ENCODE measurements at regions not wholly inside any gene's neighbourhood (a gene's known extent, or its start where the extent isn't known, plus 50 kb on each side); places are given as distances from the start of the nearest gene placed in this dataset.

DNA sequence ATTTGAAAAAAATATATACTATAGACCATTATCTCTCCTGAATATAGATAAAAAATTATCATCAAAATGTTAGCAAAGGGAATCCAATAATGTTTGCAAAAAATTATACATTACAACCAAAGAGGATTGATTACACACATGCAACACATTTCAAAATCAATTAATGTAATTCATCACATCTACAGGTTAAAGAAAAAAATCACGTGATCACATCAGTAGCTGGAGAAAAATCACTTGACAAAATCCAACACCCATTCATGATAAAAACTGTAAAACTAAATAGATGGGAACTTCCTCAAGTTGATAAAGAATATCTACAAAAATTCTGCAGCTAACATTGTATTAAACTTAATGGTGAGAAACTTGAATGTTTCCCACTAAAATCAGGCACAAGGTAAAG is 1047.5 kb upstream of the CNTNAP5 start:
- ChIA-PET POLR2A (no interaction called here), CTCF (no interaction called here)

GRCh38 chr2:122980671-122981070 is 1044.4 kb upstream of the CNTNAP5 start:
- CTCF ChIA-PET, result interaction anchor here (0.7 kb wide), 1 partner anchor 185 kb away, joined by 3 read pairs; no protein-coding TSS in a partner anchor
- POLR2A ChIA-PET, result no interaction called here

DNA sequence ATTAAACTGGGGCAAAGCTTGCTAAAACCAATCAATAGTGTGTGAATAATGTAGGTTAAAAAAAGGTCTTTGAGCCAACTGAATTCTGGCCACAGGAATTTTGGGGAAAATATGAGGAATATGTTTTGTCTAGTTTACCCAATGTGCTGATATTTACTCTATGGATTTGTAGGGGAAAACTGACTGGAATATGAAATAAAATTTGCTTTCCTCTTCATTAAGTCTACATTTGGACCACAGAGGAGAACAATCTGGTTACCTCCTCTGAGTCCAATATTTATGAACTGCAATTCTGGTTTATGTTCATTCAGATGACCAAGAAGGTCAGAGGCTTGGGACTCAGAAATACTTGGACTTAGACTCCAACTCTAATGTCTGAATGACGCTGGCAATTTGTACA is 1042.2 kb upstream of the CNTNAP5 start:
- ChIA-PET POLR2A (no interaction called here), CTCF (no interaction called here)

DNA sequence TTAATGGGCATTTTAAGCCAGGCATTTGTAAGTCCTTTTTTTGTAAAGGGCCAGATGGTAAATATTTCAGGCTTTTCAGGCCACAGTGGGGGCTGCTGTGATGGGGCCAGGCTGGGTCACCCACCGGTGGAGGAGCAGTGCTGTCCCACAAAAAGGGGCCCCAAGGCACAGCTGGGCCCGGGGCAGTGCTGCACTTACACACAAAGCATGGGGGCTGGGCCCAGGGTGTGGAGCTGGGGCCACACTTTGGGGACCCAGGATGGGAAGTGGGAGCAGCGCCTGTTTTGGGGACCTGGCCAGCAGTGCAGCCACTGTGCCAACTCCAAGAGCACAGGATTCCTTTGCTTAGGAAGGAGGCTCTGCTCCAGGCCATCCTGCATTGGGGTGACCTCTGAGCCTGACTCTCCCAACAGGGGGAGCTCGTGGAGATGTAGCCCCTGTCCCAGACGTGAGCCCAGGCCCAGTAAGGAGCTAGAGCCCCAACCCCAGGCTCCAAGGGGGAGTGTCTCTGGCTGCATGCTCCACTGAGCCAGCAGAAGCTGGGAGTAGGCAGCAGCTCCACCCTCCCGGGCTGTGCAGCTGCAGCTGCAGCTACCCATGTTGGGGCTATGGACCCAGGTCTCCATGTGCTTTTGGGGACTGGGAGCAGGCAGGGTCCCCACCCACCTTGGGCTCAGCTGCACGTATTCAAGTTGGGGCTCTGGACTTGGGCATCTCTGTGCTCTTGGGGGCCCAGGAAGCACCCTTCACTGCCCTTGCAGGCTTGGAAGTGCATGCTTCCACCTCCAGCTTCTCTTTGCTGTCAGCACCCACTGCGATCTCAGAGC is 1036.5 kb upstream of the CNTNAP5 start:
- ChIA-PET POLR2A (no interaction called here), CTCF (no interaction called here)

DNA sequence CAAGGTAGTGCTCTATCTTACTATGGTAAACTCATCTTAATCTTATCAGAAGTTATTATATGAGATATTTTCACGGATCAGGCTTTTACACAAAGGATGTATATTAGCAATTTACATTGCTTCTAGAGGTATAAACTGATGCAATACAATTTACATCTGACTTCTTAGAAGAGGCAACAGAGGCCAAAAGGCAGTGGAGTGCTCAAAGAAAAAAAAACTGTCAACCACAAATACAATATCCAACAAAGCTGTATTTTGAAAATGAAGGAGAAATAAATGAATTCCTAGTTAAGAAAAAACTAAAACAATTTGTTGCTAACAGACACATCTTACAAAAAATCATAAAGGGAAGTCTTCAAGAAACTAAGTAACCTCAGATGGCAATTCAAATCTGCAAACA is 1031.5 kb upstream of the CNTNAP5 start:
- ChIA-PET POLR2A (no interaction called here), CTCF (no interaction called here)

GRCh38 chr2:122999258-122999657 is 1025.8 kb upstream of the CNTNAP5 start:
- POLR2A ChIA-PET, result no interaction called here
- CTCF ChIA-PET, result no interaction called here

DNA sequence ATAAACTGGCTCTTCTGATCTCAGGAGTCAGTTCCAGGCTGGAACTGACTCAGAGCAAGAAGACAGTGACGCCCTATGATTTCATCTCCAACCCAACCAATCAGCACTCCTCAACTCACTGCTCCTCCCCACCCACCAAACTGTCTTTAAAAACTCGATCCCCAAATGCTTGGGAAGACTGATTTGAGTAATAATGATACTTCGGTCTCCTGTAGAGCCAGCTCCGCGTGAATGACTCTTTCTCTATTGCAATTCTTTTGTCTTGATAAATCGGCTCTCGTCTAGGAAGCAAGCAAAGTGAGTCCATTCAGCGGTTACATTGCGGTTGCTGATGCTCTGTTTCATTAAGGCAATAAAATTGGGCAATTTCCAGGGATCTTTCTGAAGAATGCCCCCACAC is 1025.3 kb upstream of the CNTNAP5 start:
- ChIA-PET CTCF (no interaction called here), POLR2A (no interaction called here)

DNA sequence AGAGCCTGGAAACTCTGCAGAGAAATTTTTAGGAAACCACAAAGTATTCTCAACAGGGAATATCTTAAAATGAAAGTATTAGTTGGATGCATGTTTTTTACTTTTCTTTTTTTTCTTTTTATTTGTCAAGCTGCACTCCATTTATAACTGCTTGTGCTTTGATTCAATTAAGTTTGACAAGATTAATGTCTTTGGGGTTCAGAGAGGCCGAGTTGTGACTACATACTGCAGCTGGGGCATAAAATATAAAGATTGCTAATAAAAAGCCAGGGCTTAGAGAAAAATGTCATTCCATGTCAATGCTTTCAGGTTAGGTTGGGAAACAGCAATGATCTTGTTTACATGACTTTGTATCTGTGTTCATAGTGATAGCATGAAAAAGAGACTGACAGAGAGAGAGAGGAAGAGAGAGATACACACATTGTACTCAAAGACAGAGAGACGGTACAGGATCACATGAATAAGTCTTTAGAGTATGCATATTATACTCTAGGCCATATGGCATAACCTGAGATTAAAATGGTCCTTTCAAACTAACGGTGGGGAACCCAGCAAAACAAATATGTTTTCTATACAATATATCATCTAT is 1022.3 kb upstream of the CNTNAP5 start:
- POLR2A ChIA-PET, result no interaction called here

GRCh38 chr2:123015186-123015585 is 1009.9 kb upstream of the CNTNAP5 start:
- ChIA-PET CTCF (no interaction called here), POLR2A (no interaction called here)

More for the DNA sequence above, 1022.3 kb upstream of the CNTNAP5 start:
- CTCF ChIA-PET, result no interaction called here

GRCh38 chr2:123035541-123035940 is 989.5 kb upstream of the CNTNAP5 start:
- POLR2A ChIA-PET, result no interaction called here
- CTCF ChIA-PET, result no interaction called here

DNA sequence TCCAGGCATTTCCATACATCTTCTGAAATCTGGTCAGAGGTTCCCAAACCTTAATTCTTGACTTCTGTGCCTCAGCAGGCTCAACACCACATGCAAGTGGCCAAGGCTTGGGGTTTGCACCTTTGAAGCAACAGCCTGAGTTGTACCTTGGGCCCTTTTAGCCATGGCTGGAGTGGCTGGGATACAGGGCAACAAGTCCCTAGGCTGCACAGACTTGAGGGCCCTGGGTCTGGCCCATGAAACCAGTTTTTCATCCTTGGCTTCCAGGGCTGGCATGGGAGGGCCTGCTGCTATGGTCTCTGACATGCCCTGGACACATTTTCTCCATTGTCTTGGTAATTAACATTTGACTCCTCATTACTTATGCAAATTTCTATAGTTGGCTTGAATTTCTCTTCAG is 988.8 kb upstream of the CNTNAP5 start:
- ChIA-PET POLR2A (no interaction called here), CTCF (no interaction called here)

DNA sequence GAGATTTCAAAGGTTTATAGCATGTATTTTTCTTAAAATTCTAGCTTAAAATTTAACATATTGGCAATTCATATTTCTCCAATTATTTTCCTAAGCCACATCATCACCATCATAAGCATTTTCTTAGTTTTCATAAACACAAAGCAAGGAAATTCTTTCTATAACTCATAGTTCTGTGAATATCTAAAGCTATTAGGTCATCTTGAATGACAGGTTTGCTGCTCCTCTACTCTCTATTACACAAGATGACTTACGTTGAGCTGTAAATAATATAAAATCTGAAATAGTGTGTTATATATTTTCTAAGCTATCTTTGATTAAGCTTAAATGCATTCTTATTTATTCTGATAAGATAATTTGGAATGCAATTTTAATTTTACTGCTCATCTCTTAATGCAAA is 984.6 kb upstream of the CNTNAP5 start:
- POLR2A ChIA-PET, result no interaction called here

DNA sequence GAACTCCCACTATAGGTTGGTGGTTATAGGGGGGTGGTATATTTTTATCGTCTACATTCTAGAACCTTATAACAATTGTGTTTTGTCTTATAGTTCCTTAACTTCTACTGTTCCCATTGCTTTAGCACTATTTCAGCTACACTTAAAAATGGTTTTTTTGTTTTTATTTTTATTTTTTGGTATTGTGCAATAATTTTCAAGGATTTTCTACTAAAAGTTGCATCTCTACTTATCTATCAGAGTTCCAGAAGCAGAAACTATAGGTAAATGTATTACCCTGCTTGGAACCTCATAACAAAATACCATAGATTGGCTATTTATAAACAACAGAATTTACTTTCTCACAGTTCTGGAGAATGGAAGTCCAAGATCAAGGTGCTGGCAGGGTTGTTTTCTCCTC is 981.6 kb upstream of the CNTNAP5 start:
- ChIA-PET POLR2A (no interaction called here), CTCF (no interaction called here)

More for the DNA sequence above, 984.6 kb upstream of the CNTNAP5 start:
- CTCF ChIA-PET, result no interaction called here

GRCh38 chr2:123045713-123046112 is 979.4 kb upstream of the CNTNAP5 start:
- ChIA-PET CTCF (no interaction called here), POLR2A (no interaction called here)

DNA sequence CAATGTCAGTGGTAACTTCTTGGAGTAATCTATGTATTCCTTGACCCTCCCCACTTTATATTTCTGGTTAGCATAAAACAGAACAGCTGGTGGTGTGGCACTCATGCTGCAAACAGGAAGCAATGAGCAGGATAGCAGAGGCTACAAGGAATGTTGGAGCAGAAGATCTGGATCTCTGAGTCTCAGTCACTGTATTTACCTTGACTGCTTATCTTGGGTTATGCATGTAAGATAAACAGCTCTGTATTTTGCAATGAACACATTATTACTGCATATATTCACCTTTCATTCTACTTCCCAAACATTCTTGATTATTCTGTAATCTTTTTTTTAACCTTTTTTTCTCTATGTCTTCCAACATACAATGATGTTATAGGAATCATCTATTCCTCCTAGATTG is 977.9 kb upstream of the CNTNAP5 start:
- CTCF ChIA-PET, result no interaction called here
- POLR2A ChIA-PET, result no interaction called here

- POLR2A ChIA-PET, result no interaction called here
- CTCF ChIA-PET, result no interaction called here
Measured at GRCh38 chr2:123051136-123051535, 974.0 kb upstream of the CNTNAP5 start.

GRCh38 chr2:123061534-123061933 is 963.6 kb upstream of the CNTNAP5 start:
- POLR2A ChIA-PET, result no interaction called here
- CTCF ChIA-PET, result no interaction called here

DNA sequence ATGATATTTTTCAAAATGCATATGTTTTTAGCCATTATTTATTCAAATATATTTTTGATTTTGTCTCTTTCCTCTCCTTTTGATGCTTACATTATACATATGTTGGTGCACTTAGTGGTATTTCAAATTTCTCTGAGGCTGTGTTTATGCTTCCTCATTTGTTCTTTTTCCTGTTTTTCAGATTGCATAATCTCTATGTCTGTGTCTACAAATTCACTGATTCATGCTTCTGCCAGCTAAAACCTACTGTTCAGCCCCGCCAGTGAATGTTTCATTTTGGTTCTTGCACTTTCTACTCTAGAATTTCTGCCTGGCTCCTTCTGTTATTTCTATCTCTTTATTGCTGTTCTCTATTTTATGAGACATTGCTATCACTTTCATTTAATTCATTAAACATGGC is 951.7 kb upstream of the CNTNAP5 start:
- CTCF ChIA-PET, result no interaction called here
- POLR2A ChIA-PET, result no interaction called here

GRCh38 chr2:123073956-123074355 is 951.1 kb upstream of the CNTNAP5 start:
- ChIA-PET POLR2A (no interaction called here), CTCF (no interaction called here)

DNA sequence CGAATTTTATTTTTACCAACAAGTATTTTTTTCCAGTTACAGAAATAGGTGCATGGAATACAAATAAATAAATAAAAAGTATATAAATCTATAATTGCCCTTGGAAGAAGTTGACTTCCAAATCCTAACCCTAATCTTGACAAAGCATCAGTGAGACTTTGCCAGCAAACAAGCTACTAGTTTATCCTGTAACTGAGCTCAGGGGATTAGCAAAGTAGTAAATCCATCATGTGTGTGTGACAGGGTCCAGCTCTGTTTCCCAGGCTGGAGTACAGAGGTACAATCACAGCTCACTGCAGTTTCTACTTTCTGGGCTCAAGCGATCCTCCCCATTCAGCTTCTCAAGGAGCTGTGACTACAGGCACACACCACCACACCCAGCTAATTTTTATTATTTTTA is 948.0 kb upstream of the CNTNAP5 start:
- CTCF ChIA-PET, result no interaction called here

GRCh38 chr2:123080331-123080730 is 944.8 kb upstream of the CNTNAP5 start:
- POLR2A ChIA-PET, result no interaction called here
- CTCF ChIA-PET, result no interaction called here

More for the DNA sequence above, 948.0 kb upstream of the CNTNAP5 start:
- POLR2A ChIA-PET, result no interaction called here

GRCh38 chr2:123085484-123085883 is 939.6 kb upstream of the CNTNAP5 start:
- ChIA-PET POLR2A (no interaction called here), CTCF (no interaction called here)

Data from activated CD8-positive, alpha-beta memory T cell treated with anti-CD3 and anti-CD28 coated beads for 36 hours (primary cell).